22Rv1 (cell line): ENCODE measurements at regions not wholly inside any gene's neighbourhood (a gene's known extent, or its start where the extent isn't known, plus 50 kb on each side); places are given as distances from the start of the nearest gene placed in this dataset.

Experiments used
- CTCF ChIP-seq: fragments of 450-650 bp; IDR thresholded peaks from 2 replicates; pipeline ENCODE4 v1.5.1; 2017; ENCODE audit warnings: mild to moderate bottlenecking
- ZFX ChIP-seq: fragments of 450-650 bp; IDR thresholded peaks from 2 replicates; pipeline ENCODE4 v1.6.1; 2017; ENCODE audit warnings: antibody characterized with exemption, borderline replicate concordance

- TF ChIP-seq CTCF (no peak), ZFX (no peak)
Observed at GRCh38 chr7:136186281-136186680, 209.1 kb upstream of the MTPN start.
